ENCODE measurements at regions not wholly inside any gene's neighbourhood (a gene's known extent, or its start where the extent isn't known, plus 50 kb on each side); places are given as distances from the start of the nearest gene placed in this dataset.
"Not testable (repeated sequence)": the region's sequence is repeated elsewhere in the genome, so short reads cannot be mapped to it uniquely, and the experiment has no call there.

DNA sequence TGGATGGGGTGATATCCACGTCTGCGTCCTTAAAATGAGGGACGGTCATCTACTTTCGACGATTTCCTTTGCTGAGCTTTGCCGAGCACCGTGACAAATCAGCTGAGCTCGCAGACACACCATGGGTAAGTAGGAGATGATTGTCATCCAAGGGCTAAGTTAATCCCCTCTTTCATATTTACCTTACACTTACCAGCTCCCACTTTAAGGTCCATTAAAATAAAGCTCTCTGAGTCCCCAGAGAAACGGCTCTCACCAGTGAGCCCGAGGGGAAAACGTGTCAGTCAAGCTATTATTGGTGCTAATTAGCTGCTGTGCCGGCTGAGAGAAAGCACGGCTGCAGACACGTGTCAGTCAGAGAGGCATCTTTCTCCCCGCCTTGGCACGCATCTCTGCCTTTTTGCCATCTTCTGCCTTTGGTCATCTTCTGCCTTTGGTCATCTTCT is 72.2 kb downstream of the CRLF2 start:
- Histone ChIP-seq H3K4me3 (no peak overlapping the region), H3K27me3 (peaks cover 0 to 13% (median 7%) of the 10 kb centered on the region in 7 donors), H3K27ac (no peak overlapping the region), H3K9me3 (peaks cover 0 to 8% (median 0%) of the 10 kb centered on the region in 11 donors), H3K36me3 (no peaks in the 10 kb centered on the region), H3K4me1 (no peaks in the 10 kb centered on the region)
- no peak for ATAC-seq
- no peak for TF ChIP-seq CTCF (IDR thresholded peaks at IDR 0.05)
- no peak for DNase-seq
- 28 to 38% methylated on average over 16 of the region's 16 CpGs for WGBS, 2 donors
- intact Hi-C loops (cut with DNase I): no loop called here

- Histone ChIP-seq H3K4me1 (no peaks in the 10 kb centered on the region), H3K9me3 (peaks cover 0 to 8% (median 0%) of the 10 kb centered on the region in 11 donors), H3K36me3 (no peaks in the 10 kb centered on the region), H3K27ac (no peak overlapping the region), H3K4me3 (no peak overlapping the region), H3K27me3 (peaks cover 0 to 13% (median 7%) of the 10 kb centered on the region in 7 donors)
- no peak for DNase-seq
- WGBS, 2 donors: 81 to 87% methylated on average over 10 of the region's 10 CpGs
- ATAC-seq: no peak
- TF ChIP-seq CTCF (IDR thresholded peaks at IDR 0.05): no peak
- intact Hi-C loops (cut with DNase I): no loop called here
These were observed 73.3 kb downstream of the CRLF2 start for GRCh38 chrX:1139185-1139500.

DNA sequence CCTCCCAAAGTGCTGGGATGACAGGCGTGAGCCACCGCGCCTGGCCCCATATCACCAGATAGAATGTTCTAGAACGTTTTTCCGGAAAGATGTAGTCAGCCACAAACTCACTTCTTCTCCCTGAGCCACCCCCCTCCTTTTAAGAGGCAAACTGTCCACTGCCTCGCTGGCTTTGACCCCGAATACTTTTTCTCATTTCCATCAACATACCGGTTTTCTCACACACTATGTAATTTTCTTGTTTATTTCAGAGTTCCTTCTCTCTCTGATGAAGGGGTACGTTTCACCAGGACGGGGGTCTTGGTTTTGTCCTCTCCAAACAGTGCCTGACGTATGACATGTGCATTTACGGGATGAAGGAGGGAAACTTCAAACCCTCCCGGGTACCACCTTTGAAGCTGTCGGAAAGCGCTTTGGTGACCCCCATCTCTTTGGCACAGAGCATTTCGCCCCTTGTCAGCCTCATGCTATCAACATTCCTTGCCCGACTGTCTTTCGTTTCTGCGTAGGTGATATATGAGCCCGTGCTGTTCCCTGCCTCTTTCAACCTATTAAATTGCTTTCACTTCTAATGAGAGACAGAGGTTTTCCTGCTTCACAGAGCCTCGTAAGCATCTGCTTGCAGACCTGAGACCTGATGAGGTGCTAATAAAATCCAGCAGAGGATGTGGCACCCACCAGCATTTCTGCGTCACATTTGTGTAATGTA is 73.8 kb downstream of the CRLF2 start:
- no peaks in the 10 kb centered on the region for H3K4me1 ChIP-seq
- peaks cover 0 to 8% (median 0%) of the 10 kb centered on the region in 11 donors for H3K9me3 ChIP-seq
- WGBS, 2 donors: 62 to 64% methylated on average over 22 of the region's 22 CpGs
- intact Hi-C loops (cut with DNase I): no loop called here
- no peaks in the 10 kb centered on the region for H3K36me3 ChIP-seq
- ATAC-seq: no peak
- DNase-seq: no peak
- TF ChIP-seq CTCF (IDR thresholded peaks at IDR 0.05): no peak
- H3K27me3 ChIP-seq: peaks cover 0 to 13% (median 7%) of the 10 kb centered on the region in 7 donors
- no peak overlapping the region for H3K27ac ChIP-seq
- no peak overlapping the region for H3K4me3 ChIP-seq

DNA sequence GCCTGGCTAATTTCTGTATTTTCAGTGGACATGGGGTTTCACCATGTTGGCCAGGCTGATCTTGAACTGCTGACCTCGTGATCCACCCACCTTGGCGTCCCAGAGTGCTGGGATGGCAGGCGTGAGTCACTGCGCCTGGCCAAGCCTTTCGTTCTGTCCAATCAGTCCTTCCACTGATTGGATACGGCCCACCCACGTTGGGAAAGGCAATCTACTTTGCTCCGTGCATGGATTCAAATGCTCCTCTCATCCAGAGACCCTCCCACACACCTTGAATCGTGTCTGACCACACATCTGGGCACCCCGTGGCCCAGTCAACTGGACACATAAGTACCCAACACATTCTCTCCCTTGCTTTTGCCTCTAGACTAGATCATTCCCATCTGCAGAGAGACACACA is 74.9 kb downstream of the CRLF2 start:
- Histone ChIP-seq H3K4me3 (no peak overlapping the region), H3K36me3 (no peaks in the 10 kb centered on the region), H3K27me3 (peaks cover 0 to 13% (median 7%) of the 10 kb centered on the region in 7 donors), H3K27ac (no peak overlapping the region), H3K4me1 (no peaks in the 10 kb centered on the region), H3K9me3 (peaks cover 0 to 8% (median 0%) of the 10 kb centered on the region in 11 donors)
- TF ChIP-seq CTCF (IDR thresholded peaks at IDR 0.05): no peak
- intact Hi-C loops (cut with DNase I): no loop called here
- no peak for DNase-seq
- ATAC-seq: no peak
- 73 to 77% methylated on average over 10 of the region's 10 CpGs for WGBS, 2 donors

- H3K4me1 ChIP-seq; ATAC-seq; H3K4me3 ChIP-seq; H3K36me3 ChIP-seq; intact Hi-C loops (cut with DNase I); DNase-seq; H3K9me3 ChIP-seq; H3K27ac ChIP-seq: not testable (repeated sequence)
- H3K27me3 ChIP-seq: peaks cover 0 to 13% (median 7%) of the 10 kb centered on the region in 7 donors
- WGBS, 2 donors: 75 to 78% methylated on average over 8 of the region's 8 CpGs
These were observed 75.9 kb downstream of the CRLF2 start for GRCh38 chrX:1136582-1136981.
